ENCODE measurements at regions not wholly inside any gene's neighbourhood (a gene's known extent, or its start where the extent isn't known, plus 50 kb on each side); places are given as distances from the start of the nearest gene placed in this dataset.
"Not testable (repeated sequence)": the region's sequence is repeated elsewhere in the genome, so short reads cannot be mapped to it uniquely, and the experiment has no call there.

DNA sequence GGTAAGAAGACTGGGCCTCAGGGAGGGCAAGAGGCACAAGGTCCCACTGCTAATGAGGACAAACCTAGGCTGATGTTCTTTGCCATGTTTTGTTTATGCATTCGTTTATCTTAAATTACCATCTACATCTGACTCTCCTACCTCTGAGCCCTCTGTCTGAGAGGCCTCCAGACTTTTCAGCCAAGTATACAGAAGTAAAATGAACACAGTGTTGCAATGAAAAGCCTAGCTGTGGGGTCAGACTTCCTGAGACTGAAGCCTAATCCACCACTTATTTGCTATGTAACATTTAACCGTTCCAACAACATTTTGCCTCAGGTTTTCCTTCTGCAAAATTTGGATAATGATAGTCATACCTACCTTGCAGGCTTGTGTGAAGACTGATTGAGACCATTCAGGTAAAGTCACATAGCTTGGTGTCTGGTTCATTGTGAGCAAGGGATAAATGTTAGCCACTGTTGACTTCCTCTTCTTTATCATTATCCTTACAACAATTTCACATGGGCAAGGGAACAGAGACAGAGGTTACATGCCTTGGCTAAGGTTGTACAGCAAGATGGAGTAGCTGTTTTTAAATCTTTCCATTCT lies 374.9 kb upstream of the CLINT1 start:
- no peak for TF ChIP-seq POLR2A (IDR thresholded peaks at IDR 0.05)
- TF ChIP-seq, protein P1, sequence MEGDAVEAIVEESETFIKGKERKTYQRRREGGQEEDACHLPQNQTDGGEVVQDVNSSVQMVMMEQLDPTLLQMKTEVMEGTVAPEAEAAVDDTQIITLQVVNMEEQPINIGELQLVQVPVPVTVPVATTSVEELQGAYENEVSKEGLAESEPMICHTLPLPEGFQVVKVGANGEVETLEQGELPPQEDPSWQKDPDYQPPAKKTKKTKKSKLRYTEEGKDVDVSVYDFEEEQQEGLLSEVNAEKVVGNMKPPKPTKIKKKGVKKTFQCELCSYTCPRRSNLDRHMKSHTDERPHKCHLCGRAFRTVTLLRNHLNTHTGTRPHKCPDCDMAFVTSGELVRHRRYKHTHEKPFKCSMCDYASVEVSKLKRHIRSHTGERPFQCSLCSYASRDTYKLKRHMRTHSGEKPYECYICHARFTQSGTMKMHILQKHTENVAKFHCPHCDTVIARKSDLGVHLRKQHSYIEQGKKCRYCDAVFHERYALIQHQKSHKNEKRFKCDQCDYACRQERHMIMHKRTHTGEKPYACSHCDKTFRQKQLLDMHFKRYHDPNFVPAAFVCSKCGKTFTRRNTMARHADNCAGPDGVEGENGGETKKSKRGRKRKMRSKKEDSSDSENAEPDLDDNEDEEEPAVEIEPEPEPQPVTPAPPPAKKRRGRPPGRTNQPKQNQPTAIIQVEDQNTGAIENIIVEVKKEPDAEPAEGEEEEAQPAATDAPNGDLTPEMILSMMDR (IDR thresholded peaks at IDR 0.05 in 4 of 5, conservative IDR thresholded peaks at IDR 0.05 in 1 of 5), result no peak
- H3K4me3 ChIP-seq, result no peak overlapping the region
- intact Hi-C loops (cut with DNase I; ENCODE audit: low total_unique reads), result no loop called here
- H3K4me1 ChIP-seq, result no peaks in the 10 kb centered on the region
- H3K9me3 ChIP-seq, result no peaks in the 10 kb centered on the region
- DNase-seq, result no peak
- ATAC-seq, result no peak
- H3K27ac ChIP-seq, result no peak overlapping the region
- no peaks in the 10 kb centered on the region for H3K36me3 ChIP-seq
- H3K27me3 ChIP-seq, result no peaks in the 10 kb centered on the region
- in situ Hi-C loops (cut with MboI; ENCODE audit: low sequenced_read_pairs in 4 of 4), result no loop called here

DNA sequence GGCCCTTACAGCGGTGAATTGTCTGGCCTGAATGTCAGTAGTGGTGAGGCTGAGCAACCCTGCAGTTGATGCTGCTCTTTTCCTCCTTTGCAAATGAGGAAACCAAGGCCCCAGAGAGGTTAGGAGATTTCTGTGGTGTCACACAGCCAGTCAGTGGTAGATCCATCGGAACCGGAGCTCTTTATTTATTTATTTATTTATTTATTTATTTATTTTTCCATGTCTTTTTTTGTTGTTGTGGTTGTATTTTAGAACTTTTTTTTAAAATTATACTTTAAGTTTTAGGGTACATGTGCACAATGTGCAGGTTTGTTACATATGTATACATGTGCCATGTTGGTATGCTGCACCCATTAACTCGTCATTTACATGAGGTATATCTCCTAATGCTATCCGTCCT lies 368.4 kb upstream of the CLINT1 start:
- H3K4me3 ChIP-seq; H3K27me3 ChIP-seq; ATAC-seq; H3K27ac ChIP-seq; H3K9me3 ChIP-seq; H3K36me3 ChIP-seq; intact Hi-C loops (cut with DNase I; ENCODE audit: low total_unique reads); DNase-seq; in situ Hi-C loops (cut with MboI; ENCODE audit: low sequenced_read_pairs in 4 of 4); H3K4me1 ChIP-seq: not testable (repeated sequence)

DNA sequence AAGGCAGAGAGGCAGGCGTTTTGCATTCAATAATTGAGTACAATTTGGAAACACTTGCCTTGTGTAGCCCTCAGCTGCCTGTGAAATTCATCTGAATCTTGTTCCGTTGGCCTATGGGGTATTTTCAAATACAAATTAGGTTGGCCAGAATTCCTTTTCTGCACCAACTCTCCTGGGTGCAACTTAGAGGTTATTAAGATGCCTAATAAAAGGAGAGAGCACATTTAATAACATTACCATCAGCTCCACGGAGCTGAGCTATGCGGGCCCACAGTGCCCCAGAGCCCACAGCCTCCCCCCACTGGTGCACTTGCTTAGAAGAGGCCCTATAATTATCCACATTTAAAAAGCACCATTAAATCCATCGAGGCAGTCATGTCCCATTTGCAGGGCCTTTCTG lies 367.6 kb upstream of the CLINT1 start:
- no peak for ATAC-seq
- H3K27ac ChIP-seq, result no peak overlapping the region
- H3K36me3 ChIP-seq, result no peaks in the 10 kb centered on the region
- intact Hi-C loops (cut with DNase I; ENCODE audit: low total_unique reads), result no loop called here
- no peak for DNase-seq
- H3K9me3 ChIP-seq, result no peaks in the 10 kb centered on the region
- TF ChIP-seq, protein P1 (IDR thresholded peaks at IDR 0.05 in 4 of 5, conservative IDR thresholded peaks at IDR 0.05 in 1 of 5), result no peak
- TF ChIP-seq POLR2A (IDR thresholded peaks at IDR 0.05), result no peak
- no peaks in the 10 kb centered on the region for H3K27me3 ChIP-seq
- in situ Hi-C loops (cut with MboI; ENCODE audit: low sequenced_read_pairs in 4 of 4), result no loop called here
- no peaks in the 10 kb centered on the region for H3K4me1 ChIP-seq
- H3K4me3 ChIP-seq, result no peak overlapping the region

DNA sequence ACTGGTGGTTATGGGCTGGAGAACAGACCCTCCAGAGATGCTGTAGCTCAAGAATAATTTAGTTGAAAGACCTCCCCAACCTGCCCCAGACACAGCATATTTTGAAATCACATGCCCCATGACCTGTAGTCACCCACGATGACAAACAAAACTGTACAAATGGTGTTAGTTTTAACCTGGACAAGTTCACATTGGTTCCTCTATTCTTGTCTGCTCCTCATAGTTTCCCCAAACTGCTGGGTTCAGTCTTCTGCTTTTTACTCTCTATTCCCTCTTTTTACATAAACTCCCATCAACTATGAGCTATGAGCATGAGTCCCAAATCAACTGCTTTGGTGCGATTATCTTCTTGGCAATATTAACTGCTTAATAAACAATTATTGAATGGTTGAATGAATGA lies 365.3 kb upstream of the CLINT1 start:
- in situ Hi-C loops (cut with MboI; ENCODE audit: low sequenced_read_pairs in 4 of 4), result no loop called here
- no peak for DNase-seq
- H3K4me3 ChIP-seq, result no peak overlapping the region
- TF ChIP-seq, protein P1 (IDR thresholded peaks at IDR 0.05 in 4 of 5, conservative IDR thresholded peaks at IDR 0.05 in 1 of 5), result no peak
- intact Hi-C loops (cut with DNase I; ENCODE audit: low total_unique reads), result no loop called here
- H3K9me3 ChIP-seq, result no peaks in the 10 kb centered on the region
- no peak for ATAC-seq
- H3K27ac ChIP-seq, result no peak overlapping the region
- H3K4me1 ChIP-seq, result no peaks in the 10 kb centered on the region
- H3K27me3 ChIP-seq, result no peaks in the 10 kb centered on the region
- H3K36me3 ChIP-seq, result no peaks in the 10 kb centered on the region

DNA sequence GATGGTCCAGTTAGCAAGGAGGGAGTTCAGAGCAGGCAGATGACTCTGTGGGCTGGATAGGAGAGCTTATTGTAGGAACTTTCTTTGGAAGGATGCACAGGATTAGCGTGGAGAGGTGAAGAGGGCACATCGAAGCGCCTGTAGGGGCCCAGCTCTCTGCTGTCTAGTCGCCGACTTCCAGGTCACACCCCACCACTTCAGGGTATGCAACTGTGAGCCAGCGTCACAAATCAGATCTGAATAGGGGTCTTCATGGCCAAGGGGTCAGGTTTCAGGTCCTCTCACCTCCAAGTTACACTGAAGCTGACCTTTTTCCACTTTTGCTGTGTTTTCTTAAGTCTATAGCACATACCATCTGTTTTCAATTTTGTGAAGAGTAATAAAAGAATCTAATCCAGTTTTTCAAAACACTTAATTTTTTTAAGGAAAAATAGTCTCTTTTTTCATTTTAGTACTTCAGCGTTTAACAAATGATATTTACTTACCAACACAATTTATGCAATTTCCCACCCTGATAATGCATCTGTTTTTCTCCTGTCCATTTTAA lies 364.2 kb upstream of the CLINT1 start:
- H3K4me1 ChIP-seq, result no peaks in the 10 kb centered on the region
- DNase-seq (no peak), ATAC-seq (no peak)
- TF ChIP-seq, protein P1 (IDR thresholded peaks at IDR 0.05 in 4 of 5, conservative IDR thresholded peaks at IDR 0.05 in 1 of 5), result no peak
- no peak for TF ChIP-seq POLR2A (IDR thresholded peaks at IDR 0.05)
- no peaks in the 10 kb centered on the region for H3K27me3 ChIP-seq
- no peak overlapping the region for H3K27ac ChIP-seq
- intact Hi-C loops (cut with DNase I; ENCODE audit: low total_unique reads) (no loop called here), in situ Hi-C loops (cut with MboI; ENCODE audit: low sequenced_read_pairs in 4 of 4) (no loop called here)
- H3K9me3 ChIP-seq, result no peaks in the 10 kb centered on the region
- H3K4me3 ChIP-seq, result no peak overlapping the region
- no peaks in the 10 kb centered on the region for H3K36me3 ChIP-seq

Measured in gastrocnemius medialis (tissue), 4 donors.